HepG2 (cell line): ENCODE measurements at regions not wholly inside any gene's neighbourhood (a gene's known extent, or its start where the extent isn't known, plus 50 kb on each side); places are given as distances from the start of the nearest gene placed in this dataset.

Experiments used
- ATAC-seq: fragments of 200-7000 bp; cut with Tn5 transposase; 3 replicates; pipeline ENCODE4 v1.9.1; 2020; ENCODE audit warnings: mild to moderate bottlenecking, moderate library complexity
- BruUV-seq: library from RNA; stranded (reverse); fragments of 400-500 nt; replicated peaks from 2 replicates; lab custom pipeline; 2021; lab: Mats Ljungman, UMichigan
- CTCF ChIA-PET: fragments of 300-600 bp; formaldehyde crosslinking; extraction: SDS; loops from one replicate; lab custom pipeline; 2021; ENCODE audit warnings: low total read pairs, inconsistent platforms, low intra/inter-chr PET ratio; lab: Yijun Ruan, JAX
- POLR2A ChIA-PET: fragments of 350-600 bp; sonication (Branson Sonifier 250); formaldehyde crosslinking; loops from one replicate; lab custom pipeline; 2020; ENCODE audit warnings: antibody characterized with exemption, inconsistent platforms; lab: Yijun Ruan, JAX
- DNase-seq: peaks from one replicate; pipeline ENCODE4 v3.0.0-alpha.2; 2015; ENCODE audit warnings: low spot score
- FAIRE-seq: peaks from 3 replicates; lab custom pipeline; 2011; peaks lifted over from hg19 to GRCh38; lab: Jason Lieb, UNC
- H2AFZ ChIP-seq: one replicate; pipeline ENCODE4 v1.6.1; 2011; ENCODE audit warnings: low read length, inconsistent platforms
- H3K27ac ChIP-seq: fragments of 300-600 bp; 3 replicates; pipeline ENCODE4 v1.8.0; 2011; ENCODE audit warnings: mixed run types, mild to moderate bottlenecking, mixed read lengths, low read length, inconsistent platforms; ENCODE audit not compliant: insufficient read depth; ENCODE audit errors: extremely low read length
- H3K27me3 ChIP-seq, 2 experiments: fragments of 200-600 bp in 1 of 2; 2 replicates in 1 of 2; 3 replicates in 1 of 2; pipeline versions ENCODE4 v1.6.0 to v1.8.0; 2011; ENCODE audit warnings: low read length in 2 of 2, mild to moderate bottlenecking in 2 of 2, moderate library complexity in 2 of 2, inconsistent platforms in 1 of 2; ENCODE audit not compliant: insufficient read depth in 2 of 2, control insufficient read depth in 1 of 2
- H3K36me3 ChIP-seq, 2 experiments: fragments of 200-600 bp in 1 of 2; replicated peaks in 1 of 2; 2 replicates in 1 of 2; 3 replicates in 1 of 2; pipeline versions ENCODE4 v1.5.1 to v1.8.0; 2011; ENCODE audit warnings: low read length in 2 of 2, inconsistent platforms in 1 of 2; ENCODE audit not compliant: insufficient read depth in 2 of 2, control insufficient read depth in 1 of 2
- H3K4me1 ChIP-seq: 2 replicates; pipeline ENCODE4 v1.5.1; 2012; ENCODE audit warnings: low read length, inconsistent platforms; ENCODE audit not compliant: insufficient read depth
- H3K4me2 ChIP-seq: 2 replicates; pipeline ENCODE4 v1.6.0; 2011; ENCODE audit warnings: low read depth, low read length, inconsistent platforms
- H3K4me3 ChIP-seq, 3 experiments: fragments of 200-600 bp in 1 of 3; sonication (generic), shearing (Covaris generic) in 1 of 3; replicated peaks in 1 of 3; 2 replicates each; pipeline ENCODE4 v1.5.1; 2011 to 2016; ENCODE audit warnings: low read length in 3 of 3, inconsistent platforms in 2 of 3, low read depth in 2 of 3, mild to moderate bottlenecking in 2 of 3, control low read depth in 1 of 3, mixed read lengths in 1 of 3; ENCODE audit not compliant: insufficient read depth in 1 of 3
- H3K79me2 ChIP-seq: one replicate; pipeline ENCODE4 v1.6.1; 2011; ENCODE audit warnings: low read length, inconsistent platforms; ENCODE audit not compliant: insufficient read depth
- H3K9ac ChIP-seq: 2 replicates; pipeline ENCODE4 v1.6.0; 2011; ENCODE audit warnings: mild to moderate bottlenecking, low read depth, low read length, inconsistent platforms; ENCODE audit not compliant: insufficient read depth
- H3K9me3 ChIP-seq: 2 replicates; pipeline ENCODE4 v1.5.1; 2012; ENCODE audit warnings: mild to moderate bottlenecking, low read length
- H4K20me1 ChIP-seq: 2 replicates; pipeline ENCODE4 v1.6.0; 2011; ENCODE audit warnings: inconsistent platforms, mild to moderate bottlenecking, low read length, moderate library complexity; ENCODE audit not compliant: insufficient read depth
- AHR ChIP-seq: IDR thresholded peaks from 2 replicates; pipeline ENCODE4 v1.6.1; 2018; ENCODE audit warnings: missing genetic modification reagents, missing compliant biosample characterization
- ATF1 ChIP-seq: IDR thresholded peaks from 2 replicates; pipeline ENCODE4 v1.6.1; 2016; ENCODE audit warnings: mild to moderate bottlenecking, control low read depth
- FUBP1 ChIP-seq: sonication (generic); formaldehyde crosslinking; IDR thresholded peaks from 2 replicates; pipeline ENCODE4 v1.5.1; 2020; ENCODE audit warnings: missing genetic modification reagents, mild to moderate bottlenecking, borderline replicate concordance
- JUN ChIP-seq: sonication (generic); formaldehyde crosslinking; IDR thresholded peaks from 2 replicates; pipeline ENCODE4 v1.4.0; 2020; ENCODE audit warnings: mild to moderate bottlenecking, missing genetic modification reagents
- MATR3 ChIP-seq: sonication (generic); formaldehyde crosslinking; IDR thresholded peaks from 2 replicates; pipeline ENCODE4 v1.4.0; 2020; ENCODE audit warnings: missing genetic modification reagents
- MXD4 ChIP-seq: IDR thresholded peaks from 2 replicates; pipeline ENCODE4 v1.6.1; 2016; ENCODE audit warnings: mild to moderate bottlenecking, missing biosample characterization, missing genetic modification reagents
- ZBTB21 ChIP-seq: sonication (generic); formaldehyde crosslinking; IDR thresholded peaks from 2 replicates; pipeline ENCODE4 v1.4.0; 2020; ENCODE audit warnings: missing genetic modification reagents
- ZEB1 ChIP-seq: IDR thresholded peaks from 2 replicates; pipeline ENCODE4 v1.6.1; 2012; ENCODE audit warnings: mild to moderate bottlenecking, low read depth, inconsistent platforms; ENCODE audit not compliant: insufficient replicate concordance
- ZNF282 ChIP-seq: fragments of 450-650 bp; IDR thresholded peaks from 2 replicates; pipeline ENCODE4 v1.6.1; 2018; ENCODE audit not compliant: partially characterized antibody
- ZNF30 ChIP-seq: sonication (generic); formaldehyde crosslinking; IDR thresholded peaks from 2 replicates; pipeline ENCODE4 v1.5.0; 2020; ENCODE audit warnings: mild to moderate bottlenecking, missing genetic modification reagents
- ZNF546 ChIP-seq: sonication (generic); formaldehyde crosslinking; conservative IDR thresholded peaks from 2 replicates; pipeline ENCODE4 v1.8.1; 2023; ENCODE audit warnings: mild to moderate bottlenecking, missing genetic modification reagents
- ZNF724P ChIP-seq: sonication (generic); formaldehyde crosslinking; IDR thresholded peaks from 2 replicates; pipeline ENCODE4 v1.8.0; 2022; ENCODE audit warnings: missing genetic modification reagents, borderline replicate concordance
- ZNF740 ChIP-seq: sonication (generic); formaldehyde crosslinking; IDR thresholded peaks from 2 replicates; pipeline ENCODE4 v1.4.0; 2020; ENCODE audit warnings: missing genetic modification reagents
- WGBS: methylation state at CpG from one replicate; pipeline ENCODE4 v1.1.6; 2017; ENCODE audit warnings: low lambda C conversion rate; 5-methylcytosine and 5-hydroxymethylcytosine counted together
- in situ Hi-C: cut with HindIII; loops from 2 replicates; pipeline ENCODE4 v1.10.0; 2017; ENCODE audit warnings: low pct_unique_long_range_greater_than_20kb; ENCODE audit not compliant: extremely low pct_ligation_motif_present
- intact Hi-C: fragments of 100-400 bp; cut with micrococcal nuclease; formaldehyde crosslinking; loops from one replicate; pipeline ENCODE4 v1.10.0; 2022; ENCODE audit not compliant: unreplicated experiment

- H3K79me2 ChIP-seq: no peaks in the 10 kb centered on the region
- no peaks in the 10 kb centered on the region for H3K36me3 ChIP-seq
- H3K27me3 ChIP-seq: no peaks in the 10 kb centered on the region
- H3K4me2 ChIP-seq: no peak overlapping the region
- no peak overlapping the region for H3K4me3 ChIP-seq
- no peaks in the 10 kb centered on the region for H3K4me1 ChIP-seq
- H4K20me1 ChIP-seq: no peaks in the 10 kb centered on the region
- no peak overlapping the region for H2AFZ ChIP-seq
- FAIRE-seq (no peak), ATAC-seq (no peak), DNase-seq (no peak)
- H3K9me3 ChIP-seq: 0 out of 2 replicates have a peak, but pooled peaks cover 12% of the 10 kb centered on the region
- intact Hi-C loops: no loop called here
- WGBS: 52% methylated on average over 3 of the region's 3 CpGs
- no peak overlapping the region for H3K27ac ChIP-seq
- no peak for TF ChIP-seq ATF1 (CRISPR knock-in tag)
- no peak for TF ChIP-seq ZEB1
- no peak for TF ChIP-seq MATR3 (CRISPR knock-in tag)
- TF ChIP-seq ZNF282: no peak
- TF ChIP-seq ZNF740: no peak
- TF ChIP-seq ZNF546 (CRISPR knock-in tag): no peak
- no peak for TF ChIP-seq MXD4 (CRISPR knock-in tag)
- TF ChIP-seq ZNF30 (CRISPR knock-in tag): no peak
- TF ChIP-seq JUN (CRISPR knock-in tag): no peak
- TF ChIP-seq ZNF724P (CRISPR knock-in tag): no peak
- TF ChIP-seq FUBP1 (CRISPR knock-in tag): no peak
- no peak for TF ChIP-seq AHR (CRISPR knock-in tag)
- TF ChIP-seq ZBTB21 (CRISPR knock-in tag): no peak
- BruUV-seq: no TSS peak
- in situ Hi-C loops: no loop called here
- H3K9ac ChIP-seq: no peak overlapping the region
- ChIA-PET POLR2A (no interaction called here), CTCF (no interaction called here)
Measured at GRCh38 chr2:34961822-34962221, 1362.7 kb upstream of the FAM98A start.
